Small intestine (tissue), 7 donors: ENCODE measurements at regions not wholly inside any gene's neighbourhood (a gene's known extent, or its start where the extent isn't known, plus 50 kb on each side); places are given as distances from the start of the nearest gene placed in this dataset.
A peak's percentile ranks its signal among the peaks of the same experiment; 100 is the strongest.
"Not testable (repeated sequence)": the region's sequence is repeated elsewhere in the genome, so short reads cannot be mapped to it uniquely, and the experiment has no call there.

Source experiments
- DNase-seq, 2 donors: peaks; one replicate each; pipeline versions ENCODE4 v3.0.0 to v3.0.0-alpha.2; 2013
- FAIRE-seq: peaks from 2 replicates; lab custom pipeline; 2012; peaks lifted over from hg19 to GRCh38; lab: Jason Lieb, UNC
- H3K27ac ChIP-seq, 3 donors: one replicate each; pipeline ENCODE4 v1.5.1; 2013; ENCODE audit warnings: low read length in 2 of 3, mild to moderate bottlenecking in 2 of 3, control low read depth in 1 of 3, inconsistent platforms in 1 of 3, low read depth in 1 of 3, moderate library complexity in 1 of 3
- H3K27me3 ChIP-seq, 3 donors: one replicate each; pipeline ENCODE4 v1.6.1; 2013; ENCODE audit warnings: low read length in 3 of 3, inconsistent platforms in 1 of 3; ENCODE audit not compliant: control insufficient read depth in 3 of 3, insufficient read depth in 3 of 3
- H3K36me3 ChIP-seq, 3 donors: one replicate each; pipeline ENCODE4 v1.6.1; 2013; ENCODE audit warnings: low read length in 3 of 3, inconsistent platforms in 1 of 3, low read depth in 1 of 3, mild to moderate bottlenecking in 1 of 3, moderate library complexity in 1 of 3; ENCODE audit not compliant: control insufficient read depth in 3 of 3, insufficient read depth in 2 of 3
- H3K4me1 ChIP-seq, 3 donors: one replicate each; pipeline ENCODE4 v1.6.1; 2013; ENCODE audit warnings: low read length in 2 of 3, inconsistent platforms in 1 of 3, low read depth in 1 of 3, mild to moderate bottlenecking in 1 of 3, moderate library complexity in 1 of 3; ENCODE audit not compliant: control insufficient read depth in 3 of 3, insufficient read depth in 2 of 3
- H3K4me3 ChIP-seq, 3 donors: one replicate each; pipeline ENCODE4 v1.5.1; 2013; ENCODE audit warnings: low read length in 3 of 3, control low read depth in 1 of 3, inconsistent platforms in 1 of 3, low read depth in 1 of 3, mild to moderate bottlenecking in 1 of 3, moderate library complexity in 1 of 3
- H3K9me3 ChIP-seq, 2 donors: one replicate each; pipeline ENCODE4 v1.6.1; 2013; ENCODE audit warnings: low read depth in 1 of 2, low read length in 1 of 2; ENCODE audit not compliant: control insufficient read depth in 2 of 2, insufficient read depth in 1 of 2
- WGBS, 3 donors: extraction: QIAGEN DNeasy Blood & Tissue Kit; methylation state at CpG; one replicate each; pipeline ENCODE4 v1.1.7; 2013; 5-methylcytosine and 5-hydroxymethylcytosine counted together
- donor health status: healthy with polysubstance abuse.
- donor health status: control.
- donor health status: control.
- donor health status: Bipolar disorder and iron deficiency.
- donor health status: healthy.

DNA sequence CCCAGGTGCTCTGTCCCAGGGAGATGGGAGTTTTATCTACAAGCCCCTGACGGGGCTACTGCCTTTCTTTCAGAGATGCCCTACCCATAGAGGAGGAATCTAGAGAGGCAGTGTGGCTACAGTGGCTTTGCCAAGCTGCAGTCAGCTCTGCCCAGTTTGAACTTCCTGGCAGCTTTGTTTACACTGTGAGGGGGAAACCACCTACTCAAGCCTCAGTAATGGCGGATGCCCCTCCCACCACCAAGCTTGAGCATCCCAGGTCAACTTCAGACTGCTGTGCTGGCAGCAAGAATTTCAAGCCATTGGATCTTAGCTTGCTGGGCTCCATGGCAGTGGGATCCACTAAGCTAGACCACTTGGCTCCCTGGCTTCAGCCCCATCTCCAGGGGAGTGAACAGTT lies 53.1 kb upstream of the TMEM252 start:
- 62 to 82% (median 80%) methylated on average over 2 of the region's 2 CpGs for WGBS, 3 donors
- H3K27ac ChIP-seq, H3K36me3 ChIP-seq, DNase-seq, H3K4me3 ChIP-seq, H3K9me3 ChIP-seq, H3K4me1 ChIP-seq, H3K27me3 ChIP-seq, FAIRE-seq: not testable (repeated sequence)

DNA sequence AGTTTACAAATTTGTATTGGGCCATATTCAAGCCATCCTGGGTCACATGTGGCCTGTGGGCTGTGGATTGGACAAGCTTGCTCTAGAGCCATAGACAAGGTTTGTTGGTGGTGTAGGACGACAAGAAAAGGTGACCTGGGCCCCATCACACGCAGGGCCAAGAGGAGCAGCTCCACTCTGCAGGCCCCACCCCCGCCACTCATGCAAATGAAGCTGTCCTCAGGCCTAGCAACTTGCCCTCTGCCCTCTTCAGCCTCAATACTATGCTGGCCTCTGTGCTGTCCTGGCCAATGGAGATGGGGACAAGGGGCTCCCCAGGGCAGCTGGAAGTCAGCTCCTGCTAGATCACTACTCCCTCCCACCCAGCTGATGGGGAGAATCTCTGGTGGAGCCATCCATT lies 55.2 kb upstream of the TMEM252 start:
- 82 to 86% (median 83%) methylated on average over 3 of the region's 3 CpGs for WGBS, 3 donors
- DNase-seq = no peak
- Histone ChIP-seq H3K4me3 (no peak overlapping the region), H3K27ac (no peak overlapping the region), H3K9me3 (peaks cover 0 to 2% of the 10 kb centered on the region in 2 donors), H3K36me3 (no peaks in the 10 kb centered on the region), H3K4me1 (no peaks in the 10 kb centered on the region), H3K27me3 (no peaks in the 10 kb centered on the region)
- FAIRE-seq = no peak

DNA sequence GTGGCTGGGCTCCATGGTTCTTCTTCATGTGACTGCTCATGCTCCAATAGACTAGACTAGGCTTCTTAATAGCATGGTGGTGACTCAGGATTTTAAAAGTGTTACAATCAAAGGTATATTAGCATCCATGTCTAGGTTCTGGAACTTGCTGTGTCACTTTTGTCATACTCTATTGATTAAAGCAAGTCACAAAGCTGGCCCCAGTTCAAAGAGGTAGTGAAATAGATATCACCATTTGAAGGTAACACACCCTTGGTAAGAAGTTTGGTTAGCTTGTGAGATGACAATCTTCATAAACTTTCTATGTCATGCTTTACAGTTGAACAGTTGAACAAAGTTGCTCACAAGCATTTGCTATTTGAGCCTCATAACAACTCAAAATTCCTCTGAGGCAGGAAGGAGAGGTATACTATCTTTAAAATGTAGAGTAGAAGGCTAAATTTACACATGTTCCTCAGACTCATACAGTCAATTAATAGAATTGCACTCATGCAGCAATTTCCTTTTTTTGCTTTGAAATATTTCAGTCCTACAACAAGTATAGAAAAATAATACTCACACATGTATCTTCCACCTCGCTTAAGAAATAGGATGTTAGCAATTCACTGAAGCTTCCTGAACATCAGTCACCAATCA lies 56.8 kb upstream of the TMEM252 start:
- Histone ChIP-seq H3K9me3 (peaks cover 0 to 2% of the 10 kb centered on the region in 2 donors), H3K36me3 (no peaks in the 10 kb centered on the region), H3K4me1 (no peaks in the 10 kb centered on the region), H3K27ac (no peak overlapping the region), H3K4me3 (no peak overlapping the region), H3K27me3 (no peaks in the 10 kb centered on the region)
- FAIRE-seq = no peak
- 74 to 91% (median 89%) methylated on average over 1 of the region's 1 CpG for WGBS, 3 donors
- no peak for DNase-seq

DNA sequence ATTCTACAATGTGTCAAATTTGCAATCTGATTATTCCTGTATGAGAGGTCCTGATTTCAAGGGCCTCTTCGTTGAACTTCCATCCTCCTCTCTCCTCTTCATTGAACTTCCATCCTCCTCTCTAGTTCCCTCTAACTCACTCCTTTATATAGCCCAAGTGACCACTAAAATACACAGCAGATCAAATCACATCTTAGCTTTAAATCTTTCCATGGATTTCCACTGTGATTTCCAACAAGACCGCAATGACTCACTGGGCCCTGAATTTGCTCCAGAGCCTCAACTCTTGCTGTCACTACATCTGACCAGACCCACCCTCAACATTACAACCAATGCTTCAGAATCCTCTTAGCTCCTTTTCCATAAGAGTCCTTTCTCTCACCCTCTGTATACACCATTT lies 59.1 kb upstream of the TMEM252 start:
- Histone ChIP-seq H3K9me3 (no peaks in the 10 kb centered on the region), H3K36me3 (no peaks in the 10 kb centered on the region), H3K4me3 (no peak overlapping the region), H3K27ac (no peak overlapping the region), H3K27me3 (no peaks in the 10 kb centered on the region), H3K4me1 (no peaks in the 10 kb centered on the region)
- FAIRE-seq (no peak), DNase-seq (no peak)
- 86 to 89% (median 88%) methylated on average over 2 of the region's 2 CpGs for WGBS, 3 donors

DNA sequence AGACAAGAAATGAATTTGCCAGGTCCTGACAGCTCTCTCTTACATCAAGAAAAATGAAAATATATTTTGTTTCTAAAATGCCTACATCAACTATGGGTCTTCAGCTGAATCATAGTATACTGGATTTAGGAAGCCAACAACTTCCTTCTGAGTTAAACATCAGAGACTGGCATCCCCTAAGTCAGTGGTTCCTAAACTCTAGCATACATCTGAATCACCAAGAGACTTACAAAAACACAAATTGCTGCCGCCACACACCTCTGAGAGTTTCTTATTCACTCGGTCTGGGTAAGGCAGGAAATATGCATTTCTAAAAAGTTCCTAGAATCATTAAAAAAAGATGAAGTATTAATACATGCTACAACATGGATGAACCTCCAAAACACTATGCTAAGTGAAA lies 60.4 kb upstream of the TMEM252 start:
- FAIRE-seq = no peak
- no peak for DNase-seq

DNA sequence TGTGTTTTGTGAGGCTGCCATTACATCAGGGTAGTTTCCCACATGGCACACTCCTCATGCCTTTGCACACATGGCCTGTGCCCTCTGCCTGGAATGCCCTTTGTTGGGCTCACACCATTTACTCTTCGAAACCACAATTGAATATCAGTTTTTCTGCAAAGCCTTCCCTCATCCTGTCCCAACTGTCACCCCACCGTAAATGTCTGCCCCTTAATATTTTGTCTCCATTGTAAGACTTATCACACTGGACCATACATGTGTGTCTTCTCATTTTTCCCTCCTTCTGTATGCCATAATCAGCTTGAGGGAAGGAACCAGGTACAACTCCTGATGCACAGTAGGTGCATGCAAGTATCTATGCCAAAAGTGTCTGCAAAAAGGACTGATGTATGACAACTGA lies 62.7 kb upstream of the TMEM252 start:
- no peaks in the 10 kb centered on the region for H3K4me1 ChIP-seq
- H3K9me3 ChIP-seq = no peaks in the 10 kb centered on the region
- 85 to 100% (median 89%) methylated on average over 2 of the region's 2 CpGs for WGBS, 3 donors
- FAIRE-seq (no peak), DNase-seq (no peak)
- H3K36me3 ChIP-seq = no peaks in the 10 kb centered on the region
- no peak overlapping the region for H3K4me3 ChIP-seq
- H3K27me3 ChIP-seq = no peaks in the 10 kb centered on the region
- H3K27ac ChIP-seq = no peak overlapping the region

More for the DNA sequence above, 60.4 kb upstream of the TMEM252 start:
- no peaks in the 10 kb centered on the region for H3K4me1 ChIP-seq
- 70 to 91% (median 86%) methylated on average over 2 of the region's 2 CpGs for WGBS, 3 donors
- H3K36me3 ChIP-seq = no peaks in the 10 kb centered on the region
- H3K9me3 ChIP-seq = no peaks in the 10 kb centered on the region
- no peak overlapping the region for H3K27ac ChIP-seq
- H3K4me3 ChIP-seq = no peak overlapping the region
- no peaks in the 10 kb centered on the region for H3K27me3 ChIP-seq

DNA sequence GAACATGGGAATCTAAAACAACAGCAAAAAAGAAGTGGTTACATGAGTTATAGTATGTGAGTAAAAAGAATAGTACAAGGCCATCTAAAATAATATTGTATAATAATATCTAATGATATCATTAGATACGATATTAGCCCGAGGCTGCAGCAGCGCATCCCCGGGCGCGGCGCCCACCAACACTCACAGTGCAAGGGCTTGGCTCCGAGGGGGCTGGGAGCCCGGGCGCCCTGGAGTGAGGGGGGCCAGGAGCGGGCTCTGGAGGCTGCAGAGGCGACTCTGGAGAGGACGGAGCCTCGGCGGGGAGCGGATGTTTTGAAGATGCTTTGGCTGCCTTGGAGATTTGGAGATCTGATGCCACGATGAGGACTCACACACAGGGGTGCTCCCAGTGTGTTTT lies 68.1 kb upstream of the TMEM252 start:
- no peaks in the 10 kb centered on the region for H3K36me3 ChIP-seq
- DNase-seq = no peak
- 86 to 90% (median 87%) methylated on average over 17 of the region's 17 CpGs for WGBS, 3 donors
- H3K27ac ChIP-seq = no peak overlapping the region
- no peak for FAIRE-seq
- H3K9me3 ChIP-seq = no peaks in the 10 kb centered on the region
- no peaks in the 10 kb centered on the region for H3K27me3 ChIP-seq
- no peak overlapping the region for H3K4me3 ChIP-seq
- no peaks in the 10 kb centered on the region for H3K4me1 ChIP-seq

DNA sequence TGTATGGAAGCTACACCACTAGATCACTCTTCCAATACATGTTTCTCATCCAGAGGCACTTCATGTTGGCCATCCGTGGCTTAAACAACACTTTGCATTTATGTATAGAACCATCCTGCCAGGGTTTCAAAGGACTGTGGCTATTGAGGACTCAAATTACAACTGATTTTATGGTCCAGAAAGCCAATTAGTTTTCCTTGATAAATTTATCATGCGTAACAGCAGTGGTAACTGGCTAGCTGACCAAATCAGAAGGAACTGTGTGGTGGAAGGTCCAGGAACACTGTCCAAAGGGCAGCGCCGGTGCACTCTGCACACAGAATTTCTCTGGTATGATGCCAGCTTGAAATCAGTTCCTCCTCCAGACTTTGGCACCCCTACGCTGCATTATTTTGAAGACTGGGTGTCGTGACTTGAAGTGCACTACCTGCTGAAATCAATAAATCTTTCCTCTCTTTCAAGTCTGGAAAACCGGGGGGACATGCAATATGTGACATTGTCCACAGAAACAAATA lies 69.3 kb upstream of the TMEM252 start:
- no peak for FAIRE-seq
- DNase-seq = peak in 1 of 2 donors; percentile 95
- WGBS, 3 donors = 16 to 64% (median 33%) methylated on average over 7 of the region's 7 CpGs
- no peaks in the 10 kb centered on the region for H3K27me3 ChIP-seq
- no peak overlapping the region for H3K4me3 ChIP-seq
- H3K4me1 ChIP-seq = no peaks in the 10 kb centered on the region
- H3K9me3 ChIP-seq = no peaks in the 10 kb centered on the region
- no peaks in the 10 kb centered on the region for H3K36me3 ChIP-seq
- H3K27ac ChIP-seq = no peak overlapping the region

DNA sequence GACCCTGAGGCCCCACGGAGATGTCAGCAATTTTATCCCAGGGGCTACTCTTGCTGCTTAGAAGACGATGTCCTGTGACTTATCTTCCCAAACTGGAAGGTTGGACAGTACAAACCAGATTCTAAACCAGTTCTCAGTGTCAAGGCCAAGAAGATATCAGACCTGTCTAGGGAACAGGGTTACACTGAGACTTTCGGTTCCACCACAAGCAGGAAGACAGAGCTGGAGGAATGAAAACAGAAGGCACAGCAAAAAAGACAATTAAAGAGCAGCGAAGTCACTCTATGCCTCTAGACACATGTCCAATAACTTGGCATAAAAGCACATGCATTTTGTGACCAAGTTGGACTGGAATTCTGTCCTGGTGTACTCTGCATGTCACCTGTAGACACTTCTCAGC lies 73.4 kb upstream of the TMEM252 start:
- FAIRE-seq (no peak), DNase-seq (no peak)
- 80 to 91% (median 89%) methylated on average over 4 of the region's 4 CpGs for WGBS, 3 donors
- Histone ChIP-seq H3K27ac (no peak overlapping the region), H3K27me3 (no peaks in the 10 kb centered on the region), H3K9me3 (peaks cover 1 to 3% of the 10 kb centered on the region in 2 donors), H3K36me3 (no peaks in the 10 kb centered on the region), H3K4me3 (no peak overlapping the region), H3K4me1 (no peaks in the 10 kb centered on the region)
